Transverse colon (tissue), 4 donors: ENCODE measurements at regions not wholly inside any gene's neighbourhood (a gene's known extent, or its start where the extent isn't known, plus 50 kb on each side); places are given as distances from the start of the nearest gene placed in this dataset.

Source experiments
- DNase-seq: peaks from one replicate; pipeline ENCODE4 v3.0.0-alpha.2; 2019
- H3K27ac ChIP-seq, 4 donors: fragments of 200-600 bp; sonication (generic); 2 replicates each; pipeline ENCODE4 v1.5.1; 2016 to 2018; ENCODE audit warnings: inconsistent platforms in 4 of 4
- H3K27me3 ChIP-seq: fragments of 200-600 bp; sonication (generic); 2 replicates; pipeline ENCODE4 v1.5.1; 2017; ENCODE audit warnings: inconsistent platforms
- H3K36me3 ChIP-seq, 4 donors: fragments of 200-600 bp; sonication (generic); 2 replicates each; pipeline ENCODE4 v1.5.1; 2017 to 2019; ENCODE audit warnings: inconsistent platforms in 4 of 4
- H3K4me1 ChIP-seq, 4 donors: fragments of 200-600 bp; sonication (generic); 2 replicates each; pipeline ENCODE4 v1.5.1; 2017 to 2020; ENCODE audit warnings: inconsistent platforms in 4 of 4
- H3K4me3 ChIP-seq, 4 donors: fragments of 200-600 bp; sonication (generic); 1 replicate in 1 of 4; 2 replicates in 3 of 4; pipeline versions ENCODE4 v1.5.1 to v1.6.1; 2017 to 2019; ENCODE audit warnings: inconsistent platforms in 4 of 4
- H3K9me3 ChIP-seq, 2 donors: fragments of 200-600 bp; sonication (generic); 2 replicates each; pipeline ENCODE4 v1.5.1; 2017 to 2019; ENCODE audit warnings: inconsistent platforms in 2 of 2
- CTCF ChIP-seq, 5 experiments: fragments of 200-600 bp in 3 of 5; fragments of 450-650 bp in 2 of 5; sonication (generic) in 3 of 5; IDR thresholded peaks; 1 replicate in 2 of 5; 2 replicates in 3 of 5; pipeline ENCODE4 v1.5.1; 2016 to 2017; ENCODE audit warnings: antibody characterized with exemption in 5 of 5, inconsistent platforms in 3 of 5, mild to moderate bottlenecking in 2 of 5, moderate library complexity in 1 of 5
- EP300 ChIP-seq: sonication (generic); formaldehyde crosslinking; IDR thresholded peaks from one replicate; pipeline ENCODE4 v1.6.1; 2017; ENCODE audit warnings: antibody characterized with exemption, low read depth
- POLR2A ChIP-seq: fragments of 450-650 bp; IDR thresholded peaks from one replicate; pipeline ENCODE4 v1.6.1; 2016; ENCODE audit warnings: antibody characterized with exemption, mild to moderate bottlenecking, moderate library complexity
- POLR2AphosphoS5 ChIP-seq, 3 donors: sonication (generic); formaldehyde crosslinking; IDR thresholded peaks; one replicate each; pipeline ENCODE4 v1.6.1; 2016; ENCODE audit warnings: antibody characterized with exemption in 3 of 3
- WGBS, 2 donors: methylation state at CpG; one replicate each; pipeline ENCODE4 v1.1.5; 2018; ENCODE audit warnings: low coverage in 1 of 2; 5-methylcytosine and 5-hydroxymethylcytosine counted together
- in situ Hi-C, 4 donors: fragments of 200-750 bp; cut with MboI; loops; one replicate each; pipeline versions ENCODE4 v1.15.0 to v1.15.1; 2017; ENCODE audit warnings: low sequenced_read_pairs in 3 of 4, low pct_ligation_motif_present in 1 of 4, low pct_unique_long_range_greater_than_20kb in 1 of 4
- intact Hi-C: fragments of 100-400 bp; cut with DNase I; formaldehyde crosslinking; loops from one replicate; pipeline ENCODE4 v1.15.1; 2023; ENCODE audit warnings: low total_unique reads

- intact Hi-C loops (no loop called here), in situ Hi-C loops (no loop called here)
- Histone ChIP-seq H3K4me3 (no peak overlapping the region), H3K36me3 (no peaks in the 10 kb centered on the region), H3K27ac (no peak overlapping the region), H3K4me1 (no peaks in the 10 kb centered on the region), H3K9me3 (no peaks in the 10 kb centered on the region), H3K27me3 (no peaks in the 10 kb centered on the region)
- no peak for DNase-seq
- TF ChIP-seq CTCF (IDR thresholded peaks at IDR 0.05) (no peak), EP300 (no peak), POLR2A (no peak), POLR2AphosphoS5 (IDR thresholded peaks at IDR 0.05) (no peak)
- 80 to 87% methylated on average over 2 of the region's 2 CpGs for WGBS, 2 donors
Measured at GRCh38 chr1:106043971-106044370, 1012.5 kb upstream of the PRMT6 start.

- 65 to 70% methylated on average over 3 of the region's 3 CpGs for WGBS, 2 donors
- TF ChIP-seq EP300: no peak
- TF ChIP-seq CTCF (IDR thresholded peaks at IDR 0.05): no peak
- TF ChIP-seq POLR2A: no peak
- TF ChIP-seq POLR2AphosphoS5 (IDR thresholded peaks at IDR 0.05): no peak
- no peak overlapping the region for H3K27ac ChIP-seq
- intact Hi-C loops: no loop called here
- no peaks in the 10 kb centered on the region for H3K36me3 ChIP-seq
- no peaks in the 10 kb centered on the region for H3K9me3 ChIP-seq
- H3K4me1 ChIP-seq: no peaks in the 10 kb centered on the region
- no peak for DNase-seq
- in situ Hi-C loops: no loop called here
- H3K27me3 ChIP-seq: no peaks in the 10 kb centered on the region
- no peak overlapping the region for H3K4me3 ChIP-seq
Measured at GRCh38 chr1:106047210-106047609, 1009.3 kb upstream of the PRMT6 start.

- no peak for DNase-seq
- 10% methylated on average over 1 of the region's 1 CpG; no CpG with 5 or more reads in 1 of the 2 donors for WGBS, 2 donors
- no peaks in the 10 kb centered on the region for H3K9me3 ChIP-seq
- no peaks in the 10 kb centered on the region for H3K4me1 ChIP-seq
- H3K36me3 ChIP-seq: no peaks in the 10 kb centered on the region
- TF ChIP-seq POLR2A (no peak), EP300 (no peak), POLR2AphosphoS5 (IDR thresholded peaks at IDR 0.05) (no peak), CTCF (IDR thresholded peaks at IDR 0.05) (no peak)
- H3K27me3 ChIP-seq: no peaks in the 10 kb centered on the region
- intact Hi-C loops: no loop called here
- in situ Hi-C loops: no loop called here
- H3K4me3 ChIP-seq: no peak overlapping the region
- no peak overlapping the region for H3K27ac ChIP-seq
Measured at GRCh38 chr1:106049595-106049994, 1006.9 kb upstream of the PRMT6 start.

- in situ Hi-C loops (no loop called here), intact Hi-C loops (no loop called here)
- no peak overlapping the region for H3K4me3 ChIP-seq
- H3K27ac ChIP-seq: no peak overlapping the region
- WGBS, 2 donors: 61 to 67% methylated on average over 1 of the region's 1 CpG
- TF ChIP-seq POLR2AphosphoS5 (IDR thresholded peaks at IDR 0.05) (no peak), POLR2A (no peak), CTCF (IDR thresholded peaks at IDR 0.05) (no peak), EP300 (no peak)
- H3K36me3 ChIP-seq: no peaks in the 10 kb centered on the region
- H3K27me3 ChIP-seq: no peaks in the 10 kb centered on the region
- H3K9me3 ChIP-seq: no peaks in the 10 kb centered on the region
- H3K4me1 ChIP-seq: no peaks in the 10 kb centered on the region
- DNase-seq: no peak
Measured at GRCh38 chr1:106055855-106056254, 1000.6 kb upstream of the PRMT6 start.
